Esophagus muscularis mucosa (tissue), 2 donors: ENCODE measurements at regions not wholly inside any gene's neighbourhood (a gene's known extent, or its start where the extent isn't known, plus 50 kb on each side); places are given as distances from the start of the nearest gene placed in this dataset.

Source experiments
- EP300 ChIP-seq: sonication (generic); formaldehyde crosslinking; IDR thresholded peaks from one replicate; pipeline ENCODE4 v1.6.1; 2017; ENCODE audit warnings: antibody characterized with exemption
- POLR2A ChIP-seq: fragments of 450-650 bp; IDR thresholded peaks from one replicate; pipeline ENCODE4 v1.6.1; 2017; ENCODE audit warnings: antibody characterized with exemption, moderate library complexity, mild to moderate bottlenecking, low read depth

GRCh38 chr10:63915240-63915639 lies 394.0 kb downstream of the REEP3 start:
- TF ChIP-seq EP300 (no peak), POLR2A (no peak)
